GM18502 (cell line): ENCODE measurements at regions not wholly inside any gene's neighbourhood (a gene's known extent, or its start where the extent isn't known, plus 50 kb on each side); places are given as distances from the start of the nearest gene placed in this dataset.

Experiments
- ATAC-seq: cut with Tn5 transposase; IDR thresholded peaks from one replicate; pipeline ENCODE4 v1.9.1; 2021; ENCODE audit warnings: mild to moderate bottlenecking; ENCODE audit not compliant: unreplicated experiment, poor library complexity

GRCh38 chr1:56063461-56063860 lies 515.9 kb downstream of the PLPP3 start:
- ATAC-seq: no peak

GRCh38 chr1:56062625-56063024 lies 516.7 kb downstream of the PLPP3 start:
- ATAC-seq: no peak

- ATAC-seq: peak; percentile 93
These were observed 517.5 kb downstream of the PLPP3 start for GRCh38 chr1:56061824-56062223.

- ATAC-seq: no peak
These were observed 518.5 kb downstream of the PLPP3 start for GRCh38 chr1:56060906-56061305.

- no peak for ATAC-seq
These were observed 521.6 kb downstream of the PLPP3 start for GRCh38 chr1:56057466-56058405.

- no peak for ATAC-seq
These were observed 522.7 kb downstream of the PLPP3 start for GRCh38 chr1:56056438-56057287.

- ATAC-seq: no peak
These were observed 524.4 kb downstream of the PLPP3 start for GRCh38 chr1:56054959-56055358.

GRCh38 chr1:56052041-56052440 lies 527.3 kb downstream of the PLPP3 start:
- no peak for ATAC-seq

- no peak for ATAC-seq
These were observed 528.5 kb downstream of the PLPP3 start for GRCh38 chr1:56050911-56051310.

GRCh38 chr1:56045477-56045876 lies 533.9 kb downstream of the PLPP3 start:
- no peak for ATAC-seq

GRCh38 chr1:56045062-56045461 lies 534.3 kb downstream of the PLPP3 start:
- ATAC-seq: no peak

- no peak for ATAC-seq
These were observed 542.9 kb downstream of the PLPP3 start for GRCh38 chr1:56036479-56036878.

GRCh38 chr1:56034847-56035481 lies 544.4 kb downstream of the PLPP3 start:
- ATAC-seq: no peak

- ATAC-seq: no peak
These were observed 545.1 kb downstream of the PLPP3 start for GRCh38 chr1:56034222-56034621.

GRCh38 chr1:56033321-56034037 lies 545.9 kb downstream of the PLPP3 start:
- ATAC-seq: no peak

GRCh38 chr1:56032096-56032676 lies 547.2 kb downstream of the PLPP3 start:
- no peak for ATAC-seq

GRCh38 chr1:56031001-56031400 lies 548.4 kb downstream of the PLPP3 start:
- ATAC-seq: no peak

GRCh38 chr1:56029319-56030003 lies 549.9 kb downstream of the PLPP3 start:
- no peak for ATAC-seq

- ATAC-seq: no peak
These were observed 550.5 kb downstream of the PLPP3 start for GRCh38 chr1:56028911-56029310.
